Posterior vena cava (tissue), 2 donors: ENCODE measurements at regions not wholly inside any gene's neighbourhood (a gene's known extent, or its start where the extent isn't known, plus 50 kb on each side); places are given as distances from the start of the nearest gene placed in this dataset.
"Not testable (repeated sequence)": the region's sequence is repeated elsewhere in the genome, so short reads cannot be mapped to it uniquely, and the experiment has no call there.

ENCODE experiments used
- DNase-seq: peaks from one replicate; pipeline ENCODE4 v3.0.0-alpha.2; 2020; ENCODE audit warnings: low spot score
- intact Hi-C, 2 donors: fragments of 100-400 bp; cut with DNase I; formaldehyde crosslinking; loops; one replicate each; pipeline versions ENCODE4 v1.14.1 to v1.14.2; 2022 to 2023
- donor health status: DM: yes; HTN: yes; CAD: no.
- donor health status: DM: yes; HTN: yes; CAD: no.

- DNase-seq = no peak
- intact Hi-C loops = no loop called here
These were observed 59.6 kb upstream of the MAN2A1 start for GRCh38 chr5:109630093-109630492.

- intact Hi-C loops = no loop called here
- no peak for DNase-seq
These were observed 61.1 kb upstream of the MAN2A1 start for GRCh38 chr5:109628591-109628990.

GRCh38 chr5:109621266-109621665 is 68.5 kb upstream of the MAN2A1 start:
- DNase-seq, intact Hi-C loops: not testable (repeated sequence)

- intact Hi-C loops = no loop called here
These were observed 69.1 kb upstream of the MAN2A1 start for GRCh38 chr5:109620651-109621050.

GRCh38 chr5:109619606-109620005 is 70.1 kb upstream of the MAN2A1 start:
- DNase-seq = no peak
- intact Hi-C loops = no loop called here

More at GRCh38 chr5:109620651-109621050, 69.1 kb upstream of the MAN2A1 start:
- no peak for DNase-seq

- intact Hi-C loops = no loop called here
- no peak for DNase-seq
These were observed 70.7 kb upstream of the MAN2A1 start for GRCh38 chr5:109619021-109619460.

GRCh38 chr5:109614981-109615380 is 74.7 kb upstream of the MAN2A1 start:
- DNase-seq = no peak
- intact Hi-C loops = no loop called here

GRCh38 chr5:109614301-109614700 is 75.4 kb upstream of the MAN2A1 start:
- intact Hi-C loops = no loop called here

GRCh38 chr5:109612278-109612905 is 77.3 kb upstream of the MAN2A1 start:
- intact Hi-C loops = no loop called here
- DNase-seq = no peak

More at GRCh38 chr5:109614301-109614700, 75.4 kb upstream of the MAN2A1 start:
- no peak for DNase-seq

- no peak for DNase-seq
- intact Hi-C loops = no loop called here
These were observed 78.2 kb upstream of the MAN2A1 start for GRCh38 chr5:109611505-109611904.

GRCh38 chr5:109611061-109611460 is 78.7 kb upstream of the MAN2A1 start:
- intact Hi-C loops = no loop called here
- DNase-seq = no peak

GRCh38 chr5:109610581-109610980 is 79.1 kb upstream of the MAN2A1 start:
- no peak for DNase-seq
- intact Hi-C loops = no loop called here

GRCh38 chr5:109605207-109605730 is 84.5 kb upstream of the MAN2A1 start:
- intact Hi-C loops = no loop called here

GRCh38 chr5:109604758-109605157 is 85.0 kb upstream of the MAN2A1 start:
- intact Hi-C loops = no loop called here
- DNase-seq = no peak

More at GRCh38 chr5:109605207-109605730, 84.5 kb upstream of the MAN2A1 start:
- DNase-seq = no peak

- no peak for DNase-seq
- intact Hi-C loops = no loop called here
These were observed 88.0 kb upstream of the MAN2A1 start for GRCh38 chr5:109601736-109602135.

GRCh38 chr5:109597893-109598292 is 91.8 kb upstream of the MAN2A1 start:
- intact Hi-C loops = no loop called here
- no peak for DNase-seq

- DNase-seq = no peak
- intact Hi-C loops = no loop called here
These were observed 95.5 kb upstream of the MAN2A1 start for GRCh38 chr5:109594217-109594616.

- DNase-seq = no peak
- intact Hi-C loops = no loop called here
These were observed 98.9 kb upstream of the MAN2A1 start for GRCh38 chr5:109590799-109591198.

GRCh38 chr5:109589986-109590385 is 99.7 kb upstream of the MAN2A1 start:
- DNase-seq = no peak
- intact Hi-C loops = no loop called here

GRCh38 chr5:109589239-109589638 is 100.5 kb upstream of the MAN2A1 start:
- intact Hi-C loops = no loop called here
- DNase-seq = no peak

GRCh38 chr5:109588281-109589035 is 101.3 kb upstream of the MAN2A1 start:
- intact Hi-C loops = no loop called here

More at GRCh38 chr5:109588281-109589035, 101.3 kb upstream of the MAN2A1 start:
- no peak for DNase-seq
